ENCODE measurements at regions not wholly inside any gene's neighbourhood (a gene's known extent, or its start where the extent isn't known, plus 50 kb on each side); places are given as distances from the start of the nearest gene placed in this dataset.

GRCh38 chr12:67543021-67543770, 105.3 kb upstream of the DYRK2 start:
- no peaks in the 10 kb centered on the region for H3K9me3 Mint-ChIP-seq
- Histone ChIP-seq H3K4me2 (ENCODE audit: insufficient read depth, insufficient read length, low read length) (no peak overlapping the region), H3K23me2 (ENCODE audit: insufficient read length, low read depth, low read length, poor library complexity, severe bottlenecking) (no peaks in the 10 kb centered on the region), H2BK5ac (ENCODE audit: insufficient read length, low read length) (no peak overlapping the region), H2BK12ac (ENCODE audit: insufficient read length, low read depth, low read length) (no peak overlapping the region), H3K14ac (ENCODE audit: insufficient read depth, low read length) (no peak overlapping the region), H4K91ac (ENCODE audit: insufficient read length, low read depth, low read length) (no peak overlapping the region), H3K4me1 (ENCODE audit: insufficient read depth, low read length) (no peaks in the 10 kb centered on the region), H3K79me1 (ENCODE audit: insufficient read depth, low read depth, low read length, poor library complexity, severe bottlenecking) (no peaks in the 10 kb centered on the region), H4K5ac (ENCODE audit: insufficient read length, low read depth, low read length) (no peak overlapping the region), H2BK120ac (ENCODE audit: low read depth, low read length, poor library complexity, severe bottlenecking) (no peak overlapping the region), H3T11ph (ENCODE audit: low read length) (no peak overlapping the region), H2AK5ac (ENCODE audit: insufficient read length, low read length) (no peak overlapping the region), H4K8ac (replicated peaks; ENCODE audit: insufficient read length, low read depth, low read length) (no peak overlapping the region), H3K23ac (ENCODE audit: insufficient read length, low read depth, low read length) (no peak overlapping the region), H2BK20ac (ENCODE audit: low read depth, low read length, poor library complexity, severe bottlenecking) (no peak overlapping the region), H3K9me3 (ENCODE audit: control insufficient read depth, low read depth, low read length) (no peaks in the 10 kb centered on the region), H3K56ac (ENCODE audit: insufficient read length, low read depth, low read length) (no peak overlapping the region), H2AFZ (ENCODE audit: low read length) (no peak overlapping the region), H3K18ac (ENCODE audit: insufficient read length, low read depth, low read length) (no peak overlapping the region), H3K27ac (ENCODE audit: insufficient read length, low read depth, low read length) (no peak overlapping the region), H4K20me1 (ENCODE audit: control insufficient read depth, insufficient read depth, insufficient read length) (no peaks in the 10 kb centered on the region), H3K79me2 (ENCODE audit: insufficient read depth, low read length) (no peaks in the 10 kb centered on the region), H3K9ac (ENCODE audit: extremely low read depth, insufficient read length, low read length) (no peak overlapping the region), H2BK15ac (ENCODE audit: low read depth, low read length) (no peak overlapping the region), H3K27me3 (ENCODE audit: insufficient read depth, low read length) (no peaks in the 10 kb centered on the region), H3K4ac (ENCODE audit: low read depth, low read length) (no peak overlapping the region)
- H3K4me3 Mint-ChIP-seq, result no peak overlapping the region
- peaks cover 3 to 7% of the 10 kb centered on the region in 2 experiments; a peak in 3 of 4 replicates for H3K4me1 Mint-ChIP-seq
- no peak for TF ChIP-seq CTCF (conservative IDR thresholded peaks at IDR 0.05)
- H3K27me3 Mint-ChIP-seq (ENCODE audit: low read depth), result no peaks in the 10 kb centered on the region
- DNase-seq, result no peak
- no CpG with 5 or more reads among the region's 7 CpGs for WGBS (ENCODE audit: extremely low coverage, insufficient read length, low lambda C conversion rate)
- no peaks in the 10 kb centered on the region for H3K36me3 Mint-ChIP-seq (ENCODE audit: insufficient read depth in 1 of 3, low read depth in 3 of 3)
- H3K27ac Mint-ChIP-seq, result peak overlapping the region in 1 of 3 experiments; percentile 54; a peak in 1 of 7 replicates
